GM12873 (cell line): ENCODE measurements at regions not wholly inside any gene's neighbourhood (a gene's known extent, or its start where the extent isn't known, plus 50 kb on each side); places are given as distances from the start of the nearest gene placed in this dataset.

ENCODE experiments used
- CTCF ChIP-seq: IDR thresholded peaks from 2 replicates; pipeline ENCODE4 v1.5.1; 2012; ENCODE audit warnings: low read depth, mild to moderate bottlenecking, moderate library complexity, low read length, control low read depth; ENCODE audit not compliant: insufficient read depth; ENCODE audit errors: missing control alignments

GRCh38 chr1:81351864-81352263 is 448.9 kb upstream of the ADGRL2 start:
- no peak for TF ChIP-seq CTCF

- no peak for TF ChIP-seq CTCF
Observed at GRCh38 chr1:81349194-81349965, 451.4 kb upstream of the ADGRL2 start.

- TF ChIP-seq CTCF: no peak
Observed at GRCh38 chr1:81345110-81345509, 455.6 kb upstream of the ADGRL2 start.

GRCh38 chr1:81340239-81340638 is 460.5 kb upstream of the ADGRL2 start:
- no peak for TF ChIP-seq CTCF

- TF ChIP-seq CTCF: no peak
Observed at GRCh38 chr1:81337226-81337625, 463.5 kb upstream of the ADGRL2 start.

- no peak for TF ChIP-seq CTCF
Observed at GRCh38 chr1:81335876-81336275, 464.9 kb upstream of the ADGRL2 start.

GRCh38 chr1:81330521-81330920 is 470.2 kb upstream of the ADGRL2 start:
- TF ChIP-seq CTCF: no peak
